ENCODE measurements at regions not wholly inside any gene's neighbourhood (a gene's known extent, or its start where the extent isn't known, plus 50 kb on each side); places are given as distances from the start of the nearest gene placed in this dataset.

- FAIRE-seq (no peak), DNase-seq (ENCODE audit: insufficient read length, low spot score) (no peak)
Measured at GRCh38 chr5:63375851-63376250, 586.4 kb downstream of the HTR1A start.

- FAIRE-seq (no peak), DNase-seq (ENCODE audit: insufficient read length, low spot score) (no peak)
Measured at GRCh38 chr5:63374085-63374484, 588.2 kb downstream of the HTR1A start.

GRCh38 chr5:63351164-63351563 is 611.1 kb downstream of the HTR1A start:
- FAIRE-seq (no peak), DNase-seq (ENCODE audit: insufficient read length, low spot score) (no peak)

- FAIRE-seq (no peak), DNase-seq (ENCODE audit: insufficient read length, low spot score) (no peak)
Measured at GRCh38 chr5:63346451-63346850, 615.8 kb downstream of the HTR1A start.

- DNase-seq (ENCODE audit: insufficient read length, low spot score) (no peak), FAIRE-seq (no peak)
Measured at GRCh38 chr5:63341442-63341841, 620.8 kb downstream of the HTR1A start.

GRCh38 chr5:63323926-63324325 is 638.3 kb downstream of the HTR1A start:
- no peak for FAIRE-seq
- no peak for DNase-seq (ENCODE audit: insufficient read length, low spot score)

GRCh38 chr5:63314551-63314950 is 647.7 kb downstream of the HTR1A start:
- FAIRE-seq = no peak
- DNase-seq (ENCODE audit: insufficient read length, low spot score) = no peak

GRCh38 chr5:63310644-63311043 is 651.6 kb downstream of the HTR1A start:
- FAIRE-seq = no peak

GRCh38 chr5:63306909-63307308 is 655.3 kb downstream of the HTR1A start:
- DNase-seq (ENCODE audit: insufficient read length, low spot score) = no peak
- no peak for FAIRE-seq

More at GRCh38 chr5:63310644-63311043, 651.6 kb downstream of the HTR1A start:
- DNase-seq (ENCODE audit: insufficient read length, low spot score) = no peak

- FAIRE-seq (no peak), DNase-seq (ENCODE audit: insufficient read length, low spot score) (no peak)
Measured at GRCh38 chr5:63293317-63293716, 668.9 kb downstream of the HTR1A start.

- no peak for DNase-seq (ENCODE audit: insufficient read length, low spot score)
- FAIRE-seq = no peak
Measured at GRCh38 chr5:63286724-63287123, 675.5 kb downstream of the HTR1A start.

- FAIRE-seq = no peak
- DNase-seq (ENCODE audit: insufficient read length, low spot score) = no peak
Measured at GRCh38 chr5:63263411-63263810, 684.8 kb downstream of the LRRC70 start.

- FAIRE-seq = no peak
- no peak for DNase-seq (ENCODE audit: insufficient read length, low spot score)
Measured at GRCh38 chr5:63262185-63262981, 683.8 kb downstream of the LRRC70 start.

GRCh38 chr5:63261695-63262094 is 683.1 kb downstream of the LRRC70 start:
- DNase-seq (ENCODE audit: insufficient read length, low spot score) (no peak), FAIRE-seq (no peak)

- DNase-seq (ENCODE audit: insufficient read length, low spot score) (no peak), FAIRE-seq (no peak)
Measured at GRCh38 chr5:63255594-63255993, 677.0 kb downstream of the LRRC70 start.

- FAIRE-seq (no peak), DNase-seq (ENCODE audit: insufficient read length, low spot score) (no peak)
Measured at GRCh38 chr5:63250939-63251338, 672.3 kb downstream of the LRRC70 start.

GRCh38 chr5:63249960-63250359 is 671.3 kb downstream of the LRRC70 start:
- FAIRE-seq (no peak), DNase-seq (ENCODE audit: insufficient read length, low spot score) (no peak)

GRCh38 chr5:63247651-63248050 is 669.0 kb downstream of the LRRC70 start:
- no peak for FAIRE-seq
- DNase-seq (ENCODE audit: insufficient read length, low spot score) = no peak

- DNase-seq (ENCODE audit: insufficient read length, low spot score) (no peak), FAIRE-seq (no peak)
Measured at GRCh38 chr5:63245271-63245670, 666.7 kb downstream of the LRRC70 start.

GRCh38 chr5:63240063-63240755 is 661.6 kb downstream of the LRRC70 start:
- DNase-seq (ENCODE audit: insufficient read length, low spot score) (no peak), FAIRE-seq (no peak)

- FAIRE-seq (no peak), DNase-seq (ENCODE audit: insufficient read length, low spot score) (no peak)
Measured at GRCh38 chr5:63233911-63234310, 655.3 kb downstream of the LRRC70 start.

GRCh38 chr5:63233361-63233760 is 654.7 kb downstream of the LRRC70 start:
- DNase-seq (ENCODE audit: insufficient read length, low spot score) = no peak
- FAIRE-seq = no peak

All from HTR-8/SVneo (cell line).